Stomach smooth muscle (tissue), 2 donors: ENCODE measurements at regions not wholly inside any gene's neighbourhood (a gene's known extent, or its start where the extent isn't known, plus 50 kb on each side); places are given as distances from the start of the nearest gene placed in this dataset.

ENCODE experiments used
- H3K27ac ChIP-seq: one replicate; pipeline ENCODE4 v1.7.0; 2013; ENCODE audit warnings: mild to moderate bottlenecking, low read length, inconsistent platforms
- H3K27me3 ChIP-seq, 2 donors: one replicate each; pipeline ENCODE4 v1.7.0; 2013; ENCODE audit warnings: low read length in 2 of 2; ENCODE audit not compliant: insufficient read depth in 2 of 2, control insufficient read depth in 1 of 2
- H3K36me3 ChIP-seq, 2 donors: one replicate each; pipeline ENCODE4 v1.7.0; 2013; ENCODE audit warnings: low read length in 2 of 2; ENCODE audit not compliant: control insufficient read depth in 2 of 2, insufficient read depth in 2 of 2
- H3K4me1 ChIP-seq: one replicate; pipeline ENCODE4 v1.7.0; 2013; ENCODE audit warnings: low read length; ENCODE audit not compliant: control insufficient read depth, insufficient read depth
- H3K4me3 ChIP-seq, 2 donors: one replicate each; pipeline ENCODE4 v1.7.0; 2013; ENCODE audit warnings: low read length in 2 of 2
- H3K9ac ChIP-seq, 2 donors: one replicate each; pipeline ENCODE4 v1.7.0; 2013; ENCODE audit warnings: low read length in 2 of 2, mild to moderate bottlenecking in 1 of 2
- H3K9me3 ChIP-seq, 2 donors: one replicate each; pipeline ENCODE4 v1.7.0; 2013; ENCODE audit warnings: low read length in 2 of 2; ENCODE audit not compliant: control insufficient read depth in 2 of 2
- donor health status: healthy.
- donor health status: Pancreatic carcinoma.

- Histone ChIP-seq H3K4me1 (no peaks in the 10 kb centered on the region), H3K9me3 (no peaks in the 10 kb centered on the region), H3K36me3 (peaks cover 0 to 2% of the 10 kb centered on the region in 2 donors), H3K4me3 (no peak overlapping the region), H3K9ac (no peak overlapping the region), H3K27ac (no peak overlapping the region), H3K27me3 (no peaks in the 10 kb centered on the region)
These were observed 87.4 kb upstream of the FAM20C start for GRCh38 chr7:105002-105401.

GRCh38 chr7:106356-106755 is 86.0 kb upstream of the FAM20C start:
- Histone ChIP-seq H3K4me1 (no peaks in the 10 kb centered on the region), H3K36me3 (peaks cover 0 to 2% of the 10 kb centered on the region in 2 donors)

GRCh38 chr7:107233-107632 is 85.1 kb upstream of the FAM20C start:
- no peaks in the 10 kb centered on the region for H3K27me3 ChIP-seq
- no peak overlapping the region for H3K4me3 ChIP-seq
- peaks cover 0 to 2% of the 10 kb centered on the region in 2 donors for H3K36me3 ChIP-seq
- no peaks in the 10 kb centered on the region for H3K9me3 ChIP-seq
- H3K27ac ChIP-seq = no peak overlapping the region
- H3K4me1 ChIP-seq = no peaks in the 10 kb centered on the region
- no peak overlapping the region for H3K9ac ChIP-seq

More at GRCh38 chr7:106356-106755, 86.0 kb upstream of the FAM20C start:
- H3K27me3 ChIP-seq = no peaks in the 10 kb centered on the region
- H3K4me3 ChIP-seq = no peak overlapping the region
- no peaks in the 10 kb centered on the region for H3K9me3 ChIP-seq
- no peak overlapping the region for H3K27ac ChIP-seq
- H3K9ac ChIP-seq = no peak overlapping the region

- H3K27me3 ChIP-seq = no peaks in the 10 kb centered on the region
- no peak overlapping the region for H3K9ac ChIP-seq
- H3K27ac ChIP-seq = no peak overlapping the region
- no peaks in the 10 kb centered on the region for H3K9me3 ChIP-seq
- no peak overlapping the region for H3K4me3 ChIP-seq
- H3K4me1 ChIP-seq = no peaks in the 10 kb centered on the region
- H3K36me3 ChIP-seq = peaks cover 0 to 2% of the 10 kb centered on the region in 2 donors
These were observed 84.5 kb upstream of the FAM20C start for GRCh38 chr7:107907-108306.

- Histone ChIP-seq H3K27me3 (no peaks in the 10 kb centered on the region), H3K36me3 (peaks cover 0 to 2% of the 10 kb centered on the region in 2 donors), H3K4me3 (no peak overlapping the region), H3K9ac (no peak overlapping the region), H3K27ac (no peak overlapping the region), H3K9me3 (no peaks in the 10 kb centered on the region), H3K4me1 (no peaks in the 10 kb centered on the region)
These were observed 83.3 kb upstream of the FAM20C start for GRCh38 chr7:109094-109493.

GRCh38 chr7:109898-110556 is 82.3 kb upstream of the FAM20C start:
- Histone ChIP-seq H3K4me1 (no peaks in the 10 kb centered on the region), H3K4me3 (no peak overlapping the region), H3K36me3 (peaks cover 0 to 2% of the 10 kb centered on the region in 2 donors), H3K9ac (no peak overlapping the region), H3K27me3 (no peaks in the 10 kb centered on the region), H3K9me3 (no peaks in the 10 kb centered on the region), H3K27ac (no peak overlapping the region)

GRCh38 chr7:110557-111232 is 81.7 kb upstream of the FAM20C start:
- H3K4me1 ChIP-seq = peaks cover 3% of the 10 kb centered on the region
- no peak overlapping the region for H3K4me3 ChIP-seq
- peaks cover 0 to 2% of the 10 kb centered on the region in 2 donors for H3K36me3 ChIP-seq
- H3K27ac ChIP-seq = no peak overlapping the region
- H3K27me3 ChIP-seq = no peaks in the 10 kb centered on the region
- no peaks in the 10 kb centered on the region for H3K9me3 ChIP-seq
- no peak overlapping the region for H3K9ac ChIP-seq

- Histone ChIP-seq H3K9ac (no peak overlapping the region), H3K9me3 (no peaks in the 10 kb centered on the region), H3K36me3 (peaks cover 0 to 2% of the 10 kb centered on the region in 2 donors), H3K4me1 (peaks cover 7% of the 10 kb centered on the region), H3K27me3 (no peaks in the 10 kb centered on the region), H3K4me3 (no peak overlapping the region), H3K27ac (no peak overlapping the region)
These were observed 80.8 kb upstream of the FAM20C start for GRCh38 chr7:111591-111990.

- Histone ChIP-seq H3K27ac (no peak overlapping the region), H3K9ac (no peak overlapping the region), H3K4me3 (no peak overlapping the region), H3K27me3 (no peaks in the 10 kb centered on the region), H3K36me3 (peaks cover 0 to under 1% of the 10 kb centered on the region in 2 donors), H3K4me1 (peaks cover 7% of the 10 kb centered on the region), H3K9me3 (no peaks in the 10 kb centered on the region)
These were observed 79.5 kb upstream of the FAM20C start for GRCh38 chr7:112881-113280.

- Histone ChIP-seq H3K27ac (no peak overlapping the region), H3K36me3 (no peaks in the 10 kb centered on the region), H3K9ac (no peak overlapping the region), H3K9me3 (no peaks in the 10 kb centered on the region), H3K27me3 (no peaks in the 10 kb centered on the region), H3K4me3 (no peak overlapping the region), H3K4me1 (peaks cover 15% of the 10 kb centered on the region)
These were observed 77.0 kb upstream of the FAM20C start for GRCh38 chr7:115274-115911.
